HL-60 (cell line): ENCODE measurements at regions not wholly inside any gene's neighbourhood (a gene's known extent, or its start where the extent isn't known, plus 50 kb on each side); places are given as distances from the start of the nearest gene placed in this dataset.

Experiments used
- POLR2AphosphoS5 ChIP-seq: IDR thresholded peaks from 2 replicates; pipeline ENCODE4 v1.6.1; 2012; ENCODE audit warnings: low read depth
- TF ChIP-seq, protein P1 (sequence below): IDR thresholded peaks from one replicate; pipeline ENCODE4 v1.5.1; 2011; ENCODE audit warnings: low read length, control low read depth, inconsistent platforms; ENCODE audit not compliant: insufficient read depth

DNA sequence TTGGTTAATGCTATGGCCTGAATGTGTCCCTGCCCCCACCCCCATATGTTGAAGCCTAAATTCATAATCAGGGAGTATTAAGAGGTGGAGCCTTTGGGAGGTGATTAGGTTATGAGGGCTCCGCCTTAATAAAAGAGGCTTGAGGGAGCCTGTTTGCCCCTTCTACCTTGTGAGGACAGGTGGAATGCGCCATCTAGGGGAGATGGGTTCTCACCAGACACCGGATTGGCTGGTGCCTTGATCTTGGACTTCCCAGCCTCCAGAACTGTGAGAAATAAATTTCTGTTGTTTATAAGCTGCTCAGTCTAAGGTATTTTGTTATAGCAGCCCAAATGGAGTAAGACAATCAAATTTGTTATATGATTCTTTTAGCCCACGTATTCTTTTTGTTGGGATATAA lies 148.3 kb downstream of the PTCSC3 start:
- TF ChIP-seq POLR2AphosphoS5 = no peak
- TF ChIP-seq, protein P1, sequence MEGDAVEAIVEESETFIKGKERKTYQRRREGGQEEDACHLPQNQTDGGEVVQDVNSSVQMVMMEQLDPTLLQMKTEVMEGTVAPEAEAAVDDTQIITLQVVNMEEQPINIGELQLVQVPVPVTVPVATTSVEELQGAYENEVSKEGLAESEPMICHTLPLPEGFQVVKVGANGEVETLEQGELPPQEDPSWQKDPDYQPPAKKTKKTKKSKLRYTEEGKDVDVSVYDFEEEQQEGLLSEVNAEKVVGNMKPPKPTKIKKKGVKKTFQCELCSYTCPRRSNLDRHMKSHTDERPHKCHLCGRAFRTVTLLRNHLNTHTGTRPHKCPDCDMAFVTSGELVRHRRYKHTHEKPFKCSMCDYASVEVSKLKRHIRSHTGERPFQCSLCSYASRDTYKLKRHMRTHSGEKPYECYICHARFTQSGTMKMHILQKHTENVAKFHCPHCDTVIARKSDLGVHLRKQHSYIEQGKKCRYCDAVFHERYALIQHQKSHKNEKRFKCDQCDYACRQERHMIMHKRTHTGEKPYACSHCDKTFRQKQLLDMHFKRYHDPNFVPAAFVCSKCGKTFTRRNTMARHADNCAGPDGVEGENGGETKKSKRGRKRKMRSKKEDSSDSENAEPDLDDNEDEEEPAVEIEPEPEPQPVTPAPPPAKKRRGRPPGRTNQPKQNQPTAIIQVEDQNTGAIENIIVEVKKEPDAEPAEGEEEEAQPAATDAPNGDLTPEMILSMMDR = no peak
